Stimulated activated naive CD4-positive, alpha-beta T cell (primary cell): ENCODE measurements at regions not wholly inside any gene's neighbourhood (a gene's known extent, or its start where the extent isn't known, plus 50 kb on each side); places are given as distances from the start of the nearest gene placed in this dataset.

Experiments used
- DNase-seq, 6 experiments: peaks; one replicate each; lab custom pipeline; 2025; lab: John Stamatoyannopoulos, UW

DNA sequence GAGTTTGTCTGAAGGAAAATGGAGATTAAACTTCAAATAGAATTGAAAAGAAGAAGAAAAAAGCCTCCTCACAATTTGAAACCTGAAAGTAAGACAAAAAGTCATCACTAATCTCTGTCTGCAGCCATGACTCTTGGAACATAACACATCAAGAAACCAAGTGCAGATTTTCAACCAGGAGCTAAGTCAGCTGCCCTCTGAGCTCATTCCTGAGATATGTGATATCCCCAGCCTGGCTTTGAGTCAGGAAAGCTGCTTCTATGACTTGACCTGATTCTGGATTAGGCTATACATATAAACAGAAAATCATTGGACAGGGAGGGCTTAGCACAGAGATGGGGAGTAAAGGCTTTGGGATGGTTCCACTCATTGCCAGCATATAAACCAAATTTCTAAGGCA is 891.4 kb downstream of the TFAP2A start:
- DNase-seq, result no peak

DNA sequence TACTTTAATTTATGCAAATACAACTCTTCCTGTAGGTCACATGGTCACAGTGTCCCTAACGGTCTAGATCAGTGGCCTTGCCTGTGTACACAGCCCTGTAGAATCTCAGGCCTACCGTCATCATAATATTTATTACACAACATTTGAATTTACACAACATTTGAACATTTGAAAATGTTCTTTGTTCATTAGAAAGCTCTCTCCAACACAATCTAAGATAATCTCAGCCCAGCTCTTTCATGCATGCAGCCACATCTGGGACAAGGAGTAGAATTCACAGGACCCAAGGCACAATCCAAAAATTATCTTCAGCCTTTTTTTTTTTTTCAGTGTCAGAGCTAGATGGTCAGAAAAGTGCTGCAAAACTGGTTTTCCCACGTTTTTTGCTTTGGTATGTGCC is 892.8 kb downstream of the TFAP2A start:
- DNase-seq, result no peak

GRCh38 chr6:9521152-9521530 is 893.7 kb downstream of the TFAP2A start:
- no peak for DNase-seq

- no peak for DNase-seq
Observed at GRCh38 chr6:9520417-9521151, 894.3 kb downstream of the TFAP2A start.

GRCh38 chr6:9518431-9518830 is 896.4 kb downstream of the TFAP2A start:
- DNase-seq, result no peak

GRCh38 chr6:9517806-9518205 is 897.1 kb downstream of the TFAP2A start:
- DNase-seq, result no peak

DNA sequence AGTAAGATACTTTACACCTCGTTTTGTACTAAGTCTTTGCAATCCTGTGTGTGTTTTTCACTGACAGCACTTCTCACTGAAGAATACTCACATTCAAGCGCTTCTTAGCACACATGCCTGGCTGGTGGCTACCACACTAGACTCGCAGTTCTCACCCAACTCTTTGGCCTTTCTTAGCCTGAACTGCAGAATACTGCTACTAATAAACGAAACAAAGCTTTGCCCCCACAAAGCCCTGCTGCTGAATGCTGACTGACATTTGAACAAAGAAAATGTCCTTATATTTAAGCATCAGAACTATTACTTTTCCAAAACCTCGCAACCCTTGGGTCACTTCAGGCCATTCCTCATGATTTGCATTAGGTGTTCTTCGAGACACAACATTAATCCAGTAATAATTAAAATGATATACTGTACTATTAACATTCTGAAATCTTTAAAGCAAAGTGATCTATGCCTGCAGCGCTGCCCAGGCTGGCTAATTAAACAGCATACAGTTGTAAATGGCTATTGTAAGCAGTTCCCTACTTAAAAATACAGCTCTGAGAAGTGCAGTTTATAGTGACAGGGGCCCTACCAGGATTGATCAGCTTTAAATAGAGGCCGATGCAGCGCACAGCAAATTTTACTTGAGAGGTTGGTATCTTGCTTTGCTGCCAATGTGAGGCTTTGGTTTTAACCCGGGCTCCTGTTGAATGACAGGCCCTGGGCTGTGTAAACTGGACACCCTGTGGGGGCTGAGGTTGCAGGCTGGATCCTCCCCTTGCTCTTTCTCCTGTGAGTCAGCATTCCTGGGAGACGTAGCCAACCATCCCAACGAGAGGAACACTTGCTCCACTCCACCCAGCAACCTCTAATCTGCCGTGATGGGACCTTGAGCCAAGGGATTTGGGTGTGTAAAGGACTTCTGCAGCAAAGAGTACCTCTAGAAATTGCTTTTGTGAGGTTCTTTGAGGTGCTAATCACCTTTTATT is 899.0 kb downstream of the TFAP2A start:
- no peak for DNase-seq

DNA sequence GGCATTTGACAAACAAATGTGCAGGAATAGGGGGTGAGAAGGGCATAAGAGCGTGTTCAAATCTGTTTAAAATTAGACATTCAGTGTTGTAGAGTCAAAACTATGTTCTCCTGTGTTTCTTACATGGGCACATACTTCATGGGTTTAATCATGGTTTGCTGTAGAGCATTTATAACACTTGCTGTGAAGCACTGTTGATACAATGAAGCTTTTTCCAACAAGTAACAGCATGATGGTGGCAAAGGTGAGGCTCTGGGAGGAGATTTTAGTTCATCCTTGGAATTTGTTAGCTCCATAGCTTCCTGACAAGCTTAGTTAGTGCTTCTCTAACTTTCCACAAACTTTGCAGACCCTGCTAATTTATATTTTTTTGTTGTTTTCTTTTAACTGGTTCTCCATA is 900.7 kb downstream of the TFAP2A start:
- DNase-seq, result no peak

DNA sequence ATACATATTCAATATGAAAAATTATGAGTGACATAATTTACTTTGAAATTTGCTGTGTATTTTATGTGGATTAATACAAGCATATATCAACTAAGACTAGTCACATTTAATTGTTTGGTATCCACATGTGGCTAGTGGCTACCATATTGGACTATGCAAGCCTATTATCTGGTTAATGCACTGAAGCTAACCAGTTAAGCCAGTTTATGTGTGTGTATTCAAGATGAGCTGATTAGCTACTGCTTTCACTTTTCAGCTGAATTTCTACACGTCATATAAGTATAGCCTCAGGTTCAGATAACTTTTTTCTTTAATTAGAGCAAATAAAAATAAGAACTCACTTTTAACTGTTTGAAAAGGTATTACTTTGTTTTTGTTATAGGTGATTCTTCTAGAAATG is 903.7 kb downstream of the TFAP2A start:
- no peak for DNase-seq

DNA sequence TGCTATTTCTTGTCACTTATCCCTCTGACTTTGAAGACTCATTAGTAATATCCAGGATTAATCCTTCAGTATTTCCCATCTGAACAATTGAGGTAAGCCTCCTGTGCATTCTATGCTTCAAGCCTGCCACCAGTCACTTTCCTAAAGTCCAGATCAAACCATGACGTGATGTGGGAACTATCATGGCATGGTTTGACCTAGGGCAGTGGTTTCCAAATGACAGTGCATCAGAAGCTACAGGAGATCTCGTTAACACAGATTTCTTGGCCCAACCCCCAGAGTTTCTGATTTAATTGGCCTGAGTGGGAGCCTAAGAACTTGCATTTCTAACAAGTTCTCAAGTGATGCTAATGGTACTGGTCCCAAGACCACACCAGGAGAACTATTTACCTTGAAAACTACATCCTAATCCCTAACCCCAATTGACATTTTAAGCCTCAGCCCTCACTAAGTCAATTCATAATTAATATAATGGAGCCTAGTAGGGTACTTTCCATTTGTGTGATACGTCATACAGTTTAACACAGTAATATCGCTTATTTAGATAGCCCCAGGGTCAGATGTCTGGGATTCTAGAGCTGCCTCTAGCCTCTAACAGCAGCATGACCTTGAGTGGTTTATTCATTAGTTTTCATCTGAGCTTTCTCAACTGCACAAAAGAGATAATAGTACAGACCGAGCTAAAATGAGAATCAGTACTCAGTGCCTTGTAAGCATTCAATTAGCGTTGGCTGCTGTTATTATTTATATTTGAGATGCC is 907.6 kb downstream of the TFAP2A start:
- no peak for DNase-seq

- DNase-seq, result no peak
Observed at GRCh38 chr6:9504191-9504590, 910.7 kb downstream of the TFAP2A start.

GRCh38 chr6:9503111-9503761 is 911.6 kb downstream of the TFAP2A start:
- no peak for DNase-seq

DNA sequence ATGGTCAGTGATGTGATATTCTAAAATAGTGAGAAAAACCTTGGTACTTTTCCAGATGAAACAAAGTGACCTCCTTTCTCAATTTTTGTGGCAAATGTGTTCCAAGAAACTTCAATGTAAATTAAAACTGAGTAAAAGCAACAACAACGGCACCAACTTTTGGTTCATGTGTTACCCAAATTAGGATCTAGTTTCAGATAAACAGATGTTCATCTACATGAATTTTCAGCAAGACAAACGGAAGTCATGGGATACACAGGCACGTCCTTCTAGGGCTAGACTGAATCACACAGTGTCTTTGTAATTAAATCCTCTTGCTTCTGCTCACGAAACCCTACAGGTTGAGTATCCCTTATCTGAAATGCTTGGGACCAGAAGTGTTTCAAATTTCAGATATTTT is 915.2 kb downstream of the TFAP2A start:
- DNase-seq, result no peak

- no peak for DNase-seq
Observed at GRCh38 chr6:9496837-9497236, 918.0 kb downstream of the TFAP2A start.

DNA sequence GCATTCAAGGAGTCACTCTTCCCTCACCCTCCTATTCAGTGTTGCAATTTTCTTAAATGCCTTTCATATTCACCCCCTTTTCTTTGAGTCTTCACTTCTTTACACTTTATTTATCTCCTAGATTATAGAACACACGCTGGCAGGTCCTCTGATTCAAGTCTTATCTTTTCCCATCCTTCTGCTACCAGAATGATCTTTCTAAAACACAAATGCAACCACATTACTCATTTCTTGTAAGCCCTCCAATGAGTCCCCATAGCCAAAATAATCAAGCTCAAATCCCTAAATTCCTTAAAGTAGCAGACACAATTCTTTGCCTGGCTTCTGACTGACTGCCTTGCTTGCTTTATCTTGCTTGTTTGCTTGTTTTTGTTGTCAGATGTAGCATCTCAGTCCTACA is 920.0 kb downstream of the TFAP2A start:
- no peak for DNase-seq

DNA sequence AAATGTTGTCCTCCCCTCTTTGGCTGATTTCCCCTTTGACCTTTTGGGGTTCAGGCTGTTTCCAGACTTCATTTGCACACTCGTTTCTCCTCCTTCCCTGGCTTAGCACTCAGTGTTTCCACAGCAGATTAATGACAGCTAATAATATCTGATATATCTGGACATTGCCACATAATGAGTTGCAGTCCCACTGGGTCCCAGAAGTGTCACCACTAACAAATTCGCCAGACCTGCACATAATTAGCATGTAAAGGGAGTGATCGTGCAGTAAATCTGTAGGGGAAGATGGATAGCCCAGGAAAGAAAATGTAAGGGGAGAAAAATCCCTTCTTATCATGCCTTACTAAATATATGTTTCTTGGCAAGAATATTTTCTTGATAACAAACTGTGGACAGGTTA is 922.1 kb downstream of the TFAP2A start:
- no peak for DNase-seq

GRCh38 chr6:9487128-9487527 is 927.7 kb downstream of the TFAP2A start:
- DNase-seq, result no peak

DNA sequence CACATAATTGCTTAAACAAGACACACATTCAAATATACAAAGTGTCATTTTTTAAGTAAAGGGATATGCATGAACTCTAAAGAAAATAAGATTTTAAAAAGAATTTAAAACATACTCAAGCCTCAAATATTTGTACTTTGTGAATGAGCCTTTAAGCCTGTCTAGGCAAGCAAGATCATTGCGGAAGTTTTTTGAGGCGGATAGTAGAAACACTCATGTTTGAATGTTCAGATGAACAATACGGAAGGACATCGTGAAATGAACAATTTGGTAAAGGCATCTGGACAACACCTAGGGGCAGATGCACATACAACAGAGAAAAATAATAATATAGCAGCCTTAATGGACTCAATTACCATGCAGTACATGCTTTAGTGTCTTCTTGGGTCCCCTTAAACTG is 928.9 kb downstream of the TFAP2A start:
- no peak for DNase-seq

DNA sequence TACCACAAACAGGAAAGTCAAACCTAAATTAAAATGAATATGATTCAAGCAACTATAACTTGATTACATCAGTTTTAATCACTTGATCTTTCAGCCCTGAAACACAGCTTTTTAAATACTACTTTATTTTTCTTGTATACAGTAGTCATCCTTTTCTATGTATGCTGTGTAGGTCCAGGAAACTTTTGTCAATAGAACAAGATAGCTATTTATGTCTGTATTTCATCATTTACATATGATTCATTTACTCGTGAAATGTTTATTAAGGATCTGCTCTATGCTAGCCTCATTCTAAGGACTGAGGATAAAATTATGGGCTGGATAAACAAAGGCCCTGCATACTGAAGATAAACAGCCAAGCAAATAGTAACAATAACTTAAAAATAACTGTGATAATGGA is 930.2 kb downstream of the TFAP2A start:
- no peak for DNase-seq

GRCh38 chr6:9484091-9484490 is 930.8 kb downstream of the TFAP2A start:
- no peak for DNase-seq

- no peak for DNase-seq
Observed at GRCh38 chr6:9482030-9482738, 932.7 kb downstream of the TFAP2A start.
